GM10266 (cell line): ENCODE measurements at regions not wholly inside any gene's neighbourhood (a gene's known extent, or its start where the extent isn't known, plus 50 kb on each side); places are given as distances from the start of the nearest gene placed in this dataset.

ENCODE experiments used
- DNase-seq: peaks from one replicate; pipeline ENCODE4 v3.0.0; 2012; ENCODE audit errors: extremely low spot score
- CTCF ChIP-seq: IDR thresholded peaks from 2 replicates; pipeline ENCODE4 v1.5.1; 2012; ENCODE audit warnings: mild to moderate bottlenecking, low read depth; ENCODE audit not compliant: control insufficient read depth, insufficient read depth; ENCODE audit errors: missing control alignments

- no peak for DNase-seq
- TF ChIP-seq CTCF: no peak
Observed at GRCh38 chr10:57993302-57993701, 274.4 kb downstream of the IPMK start.

GRCh38 chr10:57992321-57993077 is 275.2 kb downstream of the IPMK start:
- DNase-seq: no peak
- TF ChIP-seq CTCF: no peak

GRCh38 chr10:57988964-57989363 is 278.7 kb downstream of the IPMK start:
- no peak for TF ChIP-seq CTCF
- DNase-seq: no peak

- DNase-seq: no peak
Observed at GRCh38 chr10:57987055-57987721, 280.5 kb downstream of the IPMK start.

GRCh38 chr10:57986422-57986821 is 281.3 kb downstream of the IPMK start:
- no peak for TF ChIP-seq CTCF
- no peak for DNase-seq

More at GRCh38 chr10:57987055-57987721, 280.5 kb downstream of the IPMK start:
- no peak for TF ChIP-seq CTCF

- no peak for TF ChIP-seq CTCF
- no peak for DNase-seq
Observed at GRCh38 chr10:57983281-57983791, 284.4 kb downstream of the IPMK start.

GRCh38 chr10:57982091-57982490 is 285.6 kb downstream of the IPMK start:
- DNase-seq: no peak
- no peak for TF ChIP-seq CTCF
